Smooth muscle cell (in vitro differentiated cells): ENCODE measurements at regions not wholly inside any gene's neighbourhood (a gene's known extent, or its start where the extent isn't known, plus 50 kb on each side); places are given as distances from the start of the nearest gene placed in this dataset.

Experiments used
- DNase-seq: peaks from one replicate; lab custom pipeline; 2025; ENCODE audit not compliant: unreplicated experiment; lab: John Stamatoyannopoulos, UW
- H2AFZ ChIP-seq: fragments of 200-600 bp; sonication (generic); 2 replicates; pipeline ENCODE4 v1.6.0; 2016; ENCODE audit warnings: antibody characterized with exemption, low read depth, mild to moderate bottlenecking
- H3F3A ChIP-seq: fragments of 200-600 bp; sonication (generic); 2 replicates; pipeline ENCODE4 v1.6.0; 2017; ENCODE audit warnings: antibody characterized with exemption, low read depth
- H3K27ac ChIP-seq: fragments of 200-600 bp; sonication (generic); 2 replicates; pipeline ENCODE4 v1.5.1; 2016; ENCODE audit warnings: low read depth, mild to moderate bottlenecking
- H3K27me3 ChIP-seq: fragments of 200-600 bp; sonication (generic); 2 replicates; pipeline ENCODE4 v1.6.1; 2016; ENCODE audit warnings: low read depth, mild to moderate bottlenecking
- H3K36me3 ChIP-seq: fragments of 200-600 bp; sonication (generic); 2 replicates; pipeline ENCODE4 v1.5.1; 2016; ENCODE audit warnings: low read depth
- H3K4me1 ChIP-seq: fragments of 200-600 bp; sonication (generic); 2 replicates; pipeline ENCODE4 v1.5.1; 2016; ENCODE audit warnings: low read depth
- H3K4me2 ChIP-seq: fragments of 200-600 bp; sonication (generic); 2 replicates; pipeline ENCODE4 v1.6.0; 2016; ENCODE audit warnings: mild to moderate bottlenecking
- H3K4me3 ChIP-seq: fragments of 200-600 bp; sonication (generic); 2 replicates; pipeline ENCODE4 v1.5.1; 2016; ENCODE audit warnings: mild to moderate bottlenecking
- H3K79me2 ChIP-seq: fragments of 200-600 bp; sonication (generic); 2 replicates; pipeline ENCODE4 v1.6.0; 2016; ENCODE audit warnings: low read depth, mild to moderate bottlenecking
- H3K9ac ChIP-seq: fragments of 200-600 bp; sonication (generic); 2 replicates; pipeline ENCODE4 v1.6.0; 2016; ENCODE audit warnings: low read depth
- H3K9me3 ChIP-seq: fragments of 200-600 bp; sonication (generic); replicated peaks from 2 replicates; pipeline ENCODE4 v1.5.1; 2016; ENCODE audit warnings: low read depth
- H4K20me1 ChIP-seq: fragments of 200-600 bp; sonication (generic); 2 replicates; pipeline ENCODE4 v1.6.0; 2016; ENCODE audit warnings: low read depth
- WGBS: methylation state at CpG from one replicate; pipeline ENCODE4 v1.1.7; 2016; ENCODE audit warnings: low lambda C conversion rate; 5-methylcytosine and 5-hydroxymethylcytosine counted together
- TF ChIP-seq, protein P1 (sequence below): fragments of 200-600 bp; sonication (generic); IDR thresholded peaks from 2 replicates; pipeline ENCODE4 v1.5.1; 2017; ENCODE audit warnings: borderline replicate concordance, mild to moderate bottlenecking, antibody characterized with exemption; ENCODE audit not compliant: insufficient read depth, poor library complexity, severe bottlenecking

DNA sequence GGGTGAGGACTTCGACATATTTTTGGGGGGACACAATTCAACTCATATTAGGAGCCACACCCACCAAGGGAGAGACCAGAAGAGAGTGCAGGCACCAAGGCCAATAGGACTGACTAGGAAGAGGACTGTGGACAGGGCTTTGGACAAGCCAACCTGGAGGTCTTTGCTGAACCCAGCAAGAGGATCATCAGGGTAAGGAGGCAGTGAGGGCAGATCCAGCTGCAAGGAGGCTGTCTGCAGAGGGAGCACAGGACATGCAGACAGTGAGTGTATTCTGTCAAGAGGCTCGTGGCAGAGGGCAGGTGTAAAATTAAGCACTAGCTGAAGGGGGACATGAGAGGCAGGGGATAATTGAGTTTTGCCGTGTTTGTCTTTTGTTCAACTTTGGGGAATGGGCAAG is 83.4 kb upstream of the MGMT start:
- no peak for DNase-seq
- no peak overlapping the region for H3K4me2 ChIP-seq
- 86% methylated on average over 3 of the region's 3 CpGs for WGBS
- no peaks in the 10 kb centered on the region for H3K79me2 ChIP-seq
- TF ChIP-seq, protein P1, sequence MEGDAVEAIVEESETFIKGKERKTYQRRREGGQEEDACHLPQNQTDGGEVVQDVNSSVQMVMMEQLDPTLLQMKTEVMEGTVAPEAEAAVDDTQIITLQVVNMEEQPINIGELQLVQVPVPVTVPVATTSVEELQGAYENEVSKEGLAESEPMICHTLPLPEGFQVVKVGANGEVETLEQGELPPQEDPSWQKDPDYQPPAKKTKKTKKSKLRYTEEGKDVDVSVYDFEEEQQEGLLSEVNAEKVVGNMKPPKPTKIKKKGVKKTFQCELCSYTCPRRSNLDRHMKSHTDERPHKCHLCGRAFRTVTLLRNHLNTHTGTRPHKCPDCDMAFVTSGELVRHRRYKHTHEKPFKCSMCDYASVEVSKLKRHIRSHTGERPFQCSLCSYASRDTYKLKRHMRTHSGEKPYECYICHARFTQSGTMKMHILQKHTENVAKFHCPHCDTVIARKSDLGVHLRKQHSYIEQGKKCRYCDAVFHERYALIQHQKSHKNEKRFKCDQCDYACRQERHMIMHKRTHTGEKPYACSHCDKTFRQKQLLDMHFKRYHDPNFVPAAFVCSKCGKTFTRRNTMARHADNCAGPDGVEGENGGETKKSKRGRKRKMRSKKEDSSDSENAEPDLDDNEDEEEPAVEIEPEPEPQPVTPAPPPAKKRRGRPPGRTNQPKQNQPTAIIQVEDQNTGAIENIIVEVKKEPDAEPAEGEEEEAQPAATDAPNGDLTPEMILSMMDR = no peak
- no peak overlapping the region for H3K27ac ChIP-seq
- H3K9ac ChIP-seq = no peak overlapping the region
- H3K4me3 ChIP-seq = no peak overlapping the region
- H2AFZ ChIP-seq = no peak overlapping the region
- H3F3A ChIP-seq = no peaks in the 10 kb centered on the region
- H4K20me1 ChIP-seq = no peaks in the 10 kb centered on the region
- H3K4me1 ChIP-seq = no peaks in the 10 kb centered on the region
- no peaks in the 10 kb centered on the region for H3K9me3 ChIP-seq
- no peaks in the 10 kb centered on the region for H3K36me3 ChIP-seq
- no peaks in the 10 kb centered on the region for H3K27me3 ChIP-seq

DNA sequence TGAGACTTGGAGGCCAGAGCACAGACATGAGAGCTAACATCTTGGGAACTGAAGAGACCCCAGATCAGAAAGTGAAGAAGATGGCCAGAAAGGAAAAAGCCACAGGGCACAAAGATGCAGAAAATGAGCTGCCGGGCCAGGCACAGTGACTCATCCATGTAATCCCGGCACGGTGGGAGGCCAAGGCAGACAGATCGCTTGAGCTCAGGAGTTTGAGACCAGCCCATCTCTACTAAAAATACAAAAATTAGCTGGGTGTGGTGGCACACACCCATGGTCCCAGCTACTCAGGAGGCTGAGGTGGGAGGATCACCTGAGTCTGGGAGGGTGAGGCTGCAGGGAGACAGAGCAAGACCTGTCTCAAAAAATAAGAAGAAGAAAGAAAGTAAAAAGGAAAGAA is 81.4 kb upstream of the MGMT start:
- Histone ChIP-seq H2AFZ (no peak overlapping the region), H3K9me3 (no peaks in the 10 kb centered on the region), H3F3A (no peaks in the 10 kb centered on the region), H3K4me2 (no peak overlapping the region), H3K4me1 (no peaks in the 10 kb centered on the region), H3K27me3 (no peaks in the 10 kb centered on the region), H3K9ac (no peak overlapping the region), H3K36me3 (no peaks in the 10 kb centered on the region), H3K27ac (no peak overlapping the region), H3K4me3 (no peak overlapping the region), H4K20me1 (no peaks in the 10 kb centered on the region), H3K79me2 (no peaks in the 10 kb centered on the region)
- TF ChIP-seq, protein P1 = no peak
- WGBS = 12% methylated on average over 4 of the region's 4 CpGs
- no peak for DNase-seq

DNA sequence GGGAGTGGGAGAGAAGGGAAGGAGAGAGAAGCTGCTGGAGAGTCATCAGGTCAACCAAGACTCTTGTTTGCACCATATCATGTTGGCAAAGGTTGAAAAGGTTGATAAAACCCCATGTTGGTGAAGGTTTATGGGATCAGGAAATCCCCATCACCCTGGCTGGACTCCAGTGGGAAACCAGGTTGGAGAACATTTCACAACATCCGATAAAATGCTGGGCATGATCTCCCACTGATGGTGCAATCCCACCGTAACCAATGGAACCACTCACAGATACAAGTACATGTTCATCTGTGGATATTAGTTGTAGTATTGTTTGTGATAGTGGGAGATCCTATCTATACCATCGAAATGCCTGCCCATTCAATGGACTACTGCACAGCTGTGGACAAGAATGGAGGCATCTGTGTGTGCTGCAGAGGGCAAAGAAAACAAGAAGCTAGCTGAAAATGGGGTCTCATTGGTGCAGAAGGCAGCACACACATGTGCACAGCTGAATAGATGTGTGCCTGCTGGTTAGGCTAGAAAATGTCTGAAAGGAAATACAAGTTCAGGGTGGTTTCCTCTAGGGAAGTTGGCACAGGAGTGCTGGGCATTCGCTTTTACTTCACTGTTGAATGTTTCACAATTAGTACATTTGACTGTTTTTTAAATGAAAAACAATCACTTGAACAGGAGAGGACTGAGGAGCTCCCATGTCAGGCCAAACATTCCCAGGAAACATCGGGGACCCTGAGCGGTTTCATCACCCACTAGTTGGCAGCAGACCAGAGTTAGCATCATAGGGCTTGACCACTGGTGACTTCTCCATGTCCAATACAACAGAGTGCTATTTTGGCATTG is 80.4 kb upstream of the MGMT start:
- H3K9ac ChIP-seq = no peak overlapping the region
- TF ChIP-seq, protein P1 = no peak
- no peak overlapping the region for H3K4me3 ChIP-seq
- H4K20me1 ChIP-seq = no peaks in the 10 kb centered on the region
- 93% methylated on average over 6 of the region's 6 CpGs for WGBS
- H3K36me3 ChIP-seq = no peaks in the 10 kb centered on the region
- no peaks in the 10 kb centered on the region for H3F3A ChIP-seq
- no peaks in the 10 kb centered on the region for H3K27me3 ChIP-seq
- H2AFZ ChIP-seq = no peak overlapping the region
- no peak overlapping the region for H3K27ac ChIP-seq
- DNase-seq = no peak
- H3K79me2 ChIP-seq = no peaks in the 10 kb centered on the region
- H3K4me1 ChIP-seq = no peaks in the 10 kb centered on the region
- no peaks in the 10 kb centered on the region for H3K9me3 ChIP-seq
- no peak overlapping the region for H3K4me2 ChIP-seq

DNA sequence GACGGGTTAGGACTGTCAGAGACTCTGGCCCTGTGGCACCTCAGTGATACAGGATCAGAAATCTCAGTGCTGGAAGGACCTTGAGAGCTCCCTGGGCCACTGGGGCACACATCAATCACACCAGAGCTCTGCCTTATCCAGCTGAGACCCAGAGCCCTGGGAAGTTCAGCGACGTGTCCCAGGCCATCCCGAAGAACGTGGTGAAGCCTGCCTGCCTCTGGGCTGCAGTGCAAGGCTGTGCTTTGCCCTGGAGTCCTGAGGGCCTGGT is 79.8 kb upstream of the MGMT start:
- Histone ChIP-seq H3K79me2 (no peaks in the 10 kb centered on the region), H3K36me3 (no peaks in the 10 kb centered on the region), H3F3A (no peaks in the 10 kb centered on the region), H3K4me2 (no peak overlapping the region), H3K9me3 (no peaks in the 10 kb centered on the region), H3K4me1 (no peaks in the 10 kb centered on the region), H3K27me3 (no peaks in the 10 kb centered on the region), H2AFZ (no peak overlapping the region), H3K27ac (no peak overlapping the region), H3K9ac (no peak overlapping the region), H3K4me3 (no peak overlapping the region), H4K20me1 (no peaks in the 10 kb centered on the region)
- no peak for DNase-seq
- WGBS = 93% methylated on average over 5 of the region's 5 CpGs
- TF ChIP-seq, protein P1 = no peak
